Activated T-cell treated with anti-CD3 and anti-CD28 coated beads for 4 hours (primary cell): ENCODE measurements at regions not wholly inside any gene's neighbourhood (a gene's known extent, or its start where the extent isn't known, plus 50 kb on each side); places are given as distances from the start of the nearest gene placed in this dataset.
"Not testable (repeated sequence)": the region's sequence is repeated elsewhere in the genome, so short reads cannot be mapped to it uniquely, and the experiment has no call there.

Experiments
- DNase-seq: peaks from one replicate; pipeline ENCODE4 v3.0.0-alpha.2; 2020

DNA sequence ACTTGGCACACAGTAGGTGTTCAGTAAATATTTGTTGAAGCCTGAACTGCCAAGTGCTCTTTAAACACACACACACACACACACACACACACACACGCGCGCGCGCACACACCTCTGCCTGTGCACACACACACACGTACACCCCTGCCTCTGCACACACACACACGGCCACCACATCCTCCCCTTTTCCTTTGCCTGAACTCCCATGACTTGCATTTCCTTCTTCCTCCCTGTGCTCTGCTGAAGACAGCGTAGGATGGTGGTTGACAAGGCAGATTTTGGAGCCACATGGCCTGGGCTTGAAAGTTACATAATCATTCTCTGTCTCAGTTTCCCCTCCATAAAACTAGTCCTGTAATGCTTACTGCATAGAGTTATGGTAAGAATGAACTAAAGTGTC lies 712.3 kb downstream of the PTPRU start:
- DNase-seq: no peak

DNA sequence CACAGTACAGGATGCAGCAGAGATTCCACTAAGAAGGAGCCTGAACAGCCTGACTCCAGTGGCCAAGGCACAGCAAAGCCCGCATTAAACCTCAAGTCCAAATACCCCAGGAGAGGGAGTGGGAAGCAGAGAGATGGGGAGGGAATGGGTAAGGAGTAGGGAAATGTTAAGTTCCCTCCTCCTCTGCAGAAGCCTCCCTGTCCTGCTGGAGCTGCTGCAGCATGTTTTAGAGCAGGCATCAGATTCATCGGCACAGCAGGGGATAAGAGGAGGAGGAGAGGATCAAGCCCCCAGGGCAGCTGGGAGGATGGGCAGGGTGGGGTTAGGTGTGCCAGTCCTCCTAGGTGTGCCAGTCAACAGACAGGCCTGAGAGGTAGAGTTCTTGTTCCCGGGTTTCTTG lies 709.7 kb downstream of the PTPRU start:
- no peak for DNase-seq

DNA sequence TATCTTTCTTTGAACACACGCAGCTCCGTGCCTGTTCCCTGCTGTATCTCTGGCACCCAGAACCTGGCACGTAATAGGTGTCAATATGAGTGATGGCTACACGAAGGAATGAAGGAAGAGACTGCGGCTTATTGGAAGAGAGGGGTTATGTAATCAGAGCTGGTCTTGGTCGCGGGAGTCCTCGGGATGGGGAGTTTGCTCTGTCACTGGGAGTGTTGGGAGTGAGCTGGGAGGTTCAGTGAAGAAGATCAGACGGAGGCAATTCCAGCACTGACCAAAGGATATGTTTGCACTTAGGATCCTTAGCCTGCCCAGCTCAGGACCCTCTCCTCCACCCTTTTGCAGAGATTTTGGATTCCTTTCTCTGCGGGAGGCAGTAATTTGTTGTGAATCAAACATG lies 709.1 kb downstream of the PTPRU start:
- no peak for DNase-seq

DNA sequence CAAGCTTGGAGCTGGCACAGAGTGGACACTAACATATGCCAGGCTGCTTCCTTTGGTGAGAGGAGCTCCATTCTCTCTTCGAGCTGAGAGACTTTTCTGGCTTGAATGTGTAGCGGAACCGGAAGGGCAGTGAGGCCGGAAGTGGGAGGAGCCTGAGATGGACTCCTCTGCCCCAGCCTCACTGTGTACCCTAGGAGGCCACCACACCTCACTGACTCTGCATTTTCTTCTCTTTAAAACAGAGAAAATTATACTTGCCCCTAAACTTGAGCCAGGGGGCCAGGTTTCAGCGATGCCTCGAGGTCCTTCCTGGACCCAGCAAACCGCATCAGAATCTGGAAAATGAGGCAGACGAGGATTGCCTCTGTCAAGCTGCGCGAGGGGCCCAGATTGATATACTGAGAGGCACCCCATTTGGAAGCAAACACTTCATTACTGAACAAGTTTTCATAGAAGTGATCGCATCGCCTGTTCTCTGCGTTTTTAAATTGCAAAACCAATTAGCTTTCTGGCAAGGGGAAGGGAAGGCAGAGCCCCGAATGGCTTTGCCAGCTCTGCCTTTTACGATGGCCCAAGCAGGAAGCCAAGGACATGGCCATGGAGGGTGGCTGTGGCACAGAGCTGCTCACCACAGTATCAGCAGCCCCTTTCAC lies 708.1 kb downstream of the PTPRU start:
- no peak for DNase-seq

DNA sequence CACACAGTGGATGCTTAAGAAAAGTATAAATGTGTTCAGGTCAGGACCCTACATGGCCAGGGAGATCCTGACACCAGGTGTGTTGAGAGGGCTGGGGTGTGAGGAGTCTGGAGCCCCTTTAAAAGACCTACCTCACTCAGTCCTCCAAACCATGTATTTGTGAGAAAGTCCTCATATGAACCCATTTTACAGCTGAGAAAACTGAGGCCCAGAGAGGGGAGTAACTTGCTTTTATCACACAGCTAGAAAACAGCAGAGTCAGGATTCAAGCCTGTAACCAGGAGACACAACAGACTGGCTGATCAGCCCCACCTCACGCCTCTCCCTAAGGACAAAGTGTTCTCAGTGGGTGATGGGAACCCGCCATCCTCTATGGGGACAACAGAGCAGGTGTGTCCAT lies 706.7 kb downstream of the PTPRU start:
- no peak for DNase-seq

DNA sequence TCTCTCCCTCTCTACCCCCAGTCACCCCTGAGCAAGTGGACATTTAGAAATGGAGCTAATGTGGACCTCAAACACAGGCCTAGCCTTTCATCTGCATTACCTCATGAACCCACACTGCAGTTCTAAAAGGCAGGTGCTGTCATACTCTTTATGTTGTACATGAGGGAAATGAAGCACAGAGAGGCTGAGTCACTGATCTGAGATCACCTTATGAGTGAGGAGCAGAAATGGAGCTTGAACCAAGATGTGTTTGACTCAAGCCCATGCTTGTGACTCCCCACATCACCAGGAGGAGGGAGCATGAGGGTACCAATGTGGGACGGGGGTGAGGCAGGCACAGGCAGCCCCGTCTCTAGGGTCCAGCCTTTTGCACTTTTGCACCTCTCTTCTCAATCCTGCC lies 702.8 kb downstream of the PTPRU start:
- DNase-seq: no peak

DNA sequence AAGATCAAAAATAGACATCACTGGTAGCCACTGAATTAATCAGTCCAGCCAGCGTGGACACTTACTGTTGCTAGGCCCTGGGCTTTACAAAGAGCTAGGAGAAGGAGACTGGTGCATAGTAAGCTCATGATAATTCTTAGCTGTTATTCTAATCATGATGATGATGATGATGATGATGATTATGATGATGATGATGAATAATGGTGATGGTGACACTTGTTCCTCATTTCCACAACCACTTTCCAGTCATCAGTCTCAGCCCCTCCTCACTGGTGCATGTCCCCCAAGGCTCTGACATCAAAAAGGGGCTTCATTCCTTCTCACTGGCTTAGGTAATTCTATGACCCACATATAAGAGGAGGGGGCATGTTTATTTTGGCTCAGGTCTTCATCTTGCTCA lies 701.0 kb downstream of the PTPRU start:
- no peak for DNase-seq

DNA sequence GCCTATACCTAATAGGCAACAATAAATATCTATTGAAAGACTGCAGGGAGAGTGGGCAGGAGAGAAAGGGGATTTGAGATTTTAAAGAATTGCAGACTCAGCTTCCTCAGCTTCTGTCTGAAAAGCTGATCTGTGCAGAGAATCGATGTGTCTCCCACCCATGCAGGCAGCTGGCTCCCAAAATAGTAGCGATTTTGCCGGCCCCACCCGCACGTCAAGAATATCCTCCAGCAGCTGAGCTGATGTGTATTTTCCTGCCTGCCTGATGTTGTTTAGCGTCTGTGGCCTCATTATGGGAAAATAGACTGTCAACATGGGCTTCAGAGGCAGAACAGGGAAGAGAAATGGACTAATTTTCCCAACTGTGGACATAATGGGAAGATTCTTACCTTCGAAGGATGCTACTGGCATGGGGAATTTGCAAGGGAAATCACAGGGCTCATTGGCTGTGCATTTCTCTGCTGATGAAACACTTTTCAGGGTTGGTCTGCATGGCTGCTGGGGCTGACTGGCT lies 699.8 kb downstream of the PTPRU start:
- no peak for DNase-seq

DNA sequence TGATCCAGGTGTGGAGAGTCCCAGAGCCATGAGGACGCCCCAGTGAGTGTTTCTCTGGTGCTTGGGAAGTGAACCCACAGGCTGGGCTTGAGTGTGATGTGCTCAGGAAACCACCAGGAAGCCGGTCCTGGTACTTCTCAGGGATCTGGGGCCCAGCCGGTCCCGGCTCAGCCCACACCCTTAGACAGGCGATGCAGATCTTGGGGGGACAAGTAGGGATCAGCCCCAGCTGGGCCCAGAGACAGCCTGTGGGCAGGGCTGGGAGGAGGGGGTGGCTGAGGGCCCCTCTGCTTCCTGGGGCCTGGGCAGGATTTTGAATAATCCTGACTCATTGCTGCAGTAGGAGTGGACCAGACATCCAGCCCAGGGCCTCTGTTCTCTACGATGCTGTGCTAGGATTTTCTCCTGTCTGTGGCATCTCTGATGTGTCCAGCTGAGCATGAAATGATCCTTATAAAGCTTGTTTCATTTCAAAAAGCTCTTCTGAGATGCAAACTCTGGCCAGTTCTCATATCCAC lies 698.0 kb downstream of the PTPRU start:
- DNase-seq: no peak

DNA sequence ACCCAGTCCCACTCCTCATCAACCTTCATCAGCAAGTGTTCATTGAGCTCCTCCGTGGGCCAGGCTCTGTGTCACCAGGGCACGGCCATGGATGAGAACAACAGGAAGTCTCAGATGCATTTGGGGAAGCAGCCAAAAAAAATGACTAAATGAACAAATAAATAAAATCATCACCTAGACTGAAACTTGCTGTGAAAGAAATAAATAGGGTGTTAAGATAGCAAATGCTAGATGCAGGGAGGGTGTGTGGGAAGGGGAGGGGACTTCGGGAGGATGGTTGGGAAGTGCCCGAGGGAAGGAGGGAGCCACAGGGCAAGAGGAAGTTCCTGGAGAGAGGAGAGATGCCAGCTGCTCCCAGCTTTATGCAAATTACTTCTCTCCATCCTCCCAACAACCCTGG lies 696.7 kb downstream of the PTPRU start:
- DNase-seq: no peak

DNA sequence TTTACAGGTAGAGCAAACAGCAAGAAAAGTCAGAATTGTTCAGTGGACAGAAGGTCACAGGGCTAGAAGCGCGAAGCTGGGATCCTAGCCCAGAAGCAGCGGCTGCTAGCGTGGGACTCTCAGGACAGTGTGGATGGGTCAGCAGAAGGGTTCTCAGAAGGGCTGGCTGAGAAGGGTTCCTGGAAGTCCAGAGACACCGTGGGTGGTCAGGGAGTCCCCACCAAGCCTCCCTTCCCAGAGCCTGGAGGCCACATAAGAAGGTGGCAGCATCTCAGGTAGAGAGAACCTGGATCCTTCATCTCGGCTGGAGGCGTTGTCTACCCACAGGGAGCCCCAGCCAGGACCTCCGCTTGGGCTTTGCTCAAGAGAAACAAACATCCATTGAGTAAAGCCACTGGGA lies 696.3 kb downstream of the PTPRU start:
- no peak for DNase-seq

DNA sequence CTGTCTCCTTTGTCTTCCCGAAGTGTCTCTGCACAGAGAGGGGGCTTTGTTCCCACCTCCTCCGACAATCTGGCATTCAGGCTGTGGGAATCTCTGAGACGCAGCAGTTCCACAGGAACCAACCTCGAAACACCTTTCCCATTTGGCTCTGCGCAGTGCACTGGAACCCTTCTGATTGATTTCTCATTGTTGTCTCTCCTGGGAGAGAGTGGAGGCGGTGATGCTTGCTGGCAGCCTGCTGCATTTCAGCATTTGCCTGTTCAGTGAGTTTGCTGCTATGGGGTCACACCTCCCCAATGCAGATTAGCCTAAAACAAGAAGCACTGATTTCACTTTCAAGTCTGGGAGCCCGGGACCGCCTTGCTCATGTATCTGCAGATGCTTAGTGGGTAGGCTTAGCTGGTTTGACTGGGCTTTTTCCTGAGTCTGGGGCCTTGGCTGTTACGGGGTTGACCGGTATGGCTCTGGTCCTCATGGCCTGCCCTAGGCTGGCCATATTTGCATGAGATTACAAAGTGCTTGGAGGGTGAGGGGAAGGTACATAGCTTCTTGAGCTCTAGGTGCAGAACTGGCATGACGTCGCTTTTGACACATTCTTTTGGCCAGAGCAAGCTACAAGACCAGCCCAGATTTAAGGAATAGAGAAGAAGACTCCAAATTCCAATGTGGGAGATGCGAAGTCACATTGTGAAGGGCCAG lies 695.3 kb downstream of the PTPRU start:
- DNase-seq: no peak

DNA sequence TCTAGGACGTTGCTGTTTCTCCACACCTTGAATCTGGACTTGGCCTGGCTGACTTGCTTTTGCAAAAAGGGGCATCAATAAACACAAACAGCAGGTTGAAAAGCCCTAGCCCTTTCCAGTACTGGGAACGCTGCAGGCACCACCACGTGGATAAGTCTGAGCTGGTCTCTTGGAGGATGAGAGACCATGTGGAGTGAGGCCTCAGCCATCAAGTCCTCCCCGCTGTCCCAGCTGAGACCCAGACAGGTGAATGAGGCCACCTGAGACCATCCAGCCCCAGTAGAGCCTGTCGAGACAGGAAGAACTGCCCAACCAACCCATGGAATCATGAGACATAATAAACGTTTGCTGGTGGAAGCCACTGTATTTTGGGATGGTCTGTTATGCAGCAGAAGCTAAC lies 688.7 kb downstream of the PTPRU start:
- no peak for DNase-seq

DNA sequence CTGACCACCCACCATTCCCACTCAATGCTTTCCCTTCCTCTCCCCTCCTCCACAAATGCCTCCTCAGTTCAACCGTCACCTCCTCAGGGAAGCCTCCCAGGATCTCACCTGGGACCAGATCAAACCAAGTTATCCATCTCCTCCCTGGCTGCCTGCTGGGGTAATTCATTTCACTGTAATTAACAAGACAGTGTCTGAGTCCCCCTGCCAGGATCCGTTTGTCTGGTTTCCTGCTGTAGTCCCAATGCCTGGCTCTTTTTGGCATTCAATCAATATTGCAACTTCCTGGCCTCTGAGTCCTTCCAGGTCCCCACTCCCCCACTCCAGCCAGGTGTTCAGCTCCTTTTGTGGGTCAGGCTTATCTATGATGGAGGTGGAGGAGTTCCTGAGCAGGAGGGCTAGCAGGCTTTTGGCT lies 687.7 kb downstream of the PTPRU start:
- no peak for DNase-seq

DNA sequence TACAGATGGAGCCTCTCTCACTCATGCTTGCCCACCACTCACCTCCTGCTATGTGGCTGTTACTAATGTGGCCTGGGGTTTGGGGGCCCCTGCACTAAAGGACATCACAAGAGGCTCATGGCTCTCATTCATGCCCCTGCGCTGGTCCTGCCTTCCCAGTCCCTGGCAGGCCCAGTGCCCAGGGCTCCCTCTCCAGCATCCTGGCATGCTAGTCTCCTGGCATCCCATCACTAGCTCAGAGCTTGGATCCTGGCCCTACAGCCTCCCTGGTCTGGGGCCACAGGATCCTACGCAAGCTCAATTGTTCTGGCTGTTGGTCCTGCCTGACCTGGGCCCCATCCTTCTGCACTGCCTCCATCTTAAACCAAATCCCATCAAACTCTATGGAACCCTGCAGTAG lies 685.4 kb downstream of the PTPRU start:
- DNase-seq: no peak

DNA sequence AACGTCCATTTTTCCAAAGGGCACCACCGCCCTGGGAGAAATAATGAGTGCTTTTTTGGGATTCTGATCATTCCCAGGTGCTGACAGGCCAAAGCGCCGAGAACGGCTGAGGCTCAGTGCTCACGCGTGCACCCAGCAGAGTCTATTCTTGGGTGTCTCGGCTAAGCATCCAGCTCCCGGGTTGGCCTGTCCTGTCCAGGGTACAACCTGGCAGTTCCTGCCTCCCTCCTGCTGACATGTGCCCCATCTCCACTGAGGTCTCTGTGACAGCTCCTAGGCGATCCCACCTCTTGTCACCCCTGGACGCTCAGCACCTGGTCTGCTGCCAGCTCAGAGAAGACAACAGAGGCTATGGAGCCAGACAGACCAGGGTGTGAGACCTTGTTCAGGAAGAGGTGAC lies 684.5 kb downstream of the PTPRU start:
- no peak for DNase-seq

DNA sequence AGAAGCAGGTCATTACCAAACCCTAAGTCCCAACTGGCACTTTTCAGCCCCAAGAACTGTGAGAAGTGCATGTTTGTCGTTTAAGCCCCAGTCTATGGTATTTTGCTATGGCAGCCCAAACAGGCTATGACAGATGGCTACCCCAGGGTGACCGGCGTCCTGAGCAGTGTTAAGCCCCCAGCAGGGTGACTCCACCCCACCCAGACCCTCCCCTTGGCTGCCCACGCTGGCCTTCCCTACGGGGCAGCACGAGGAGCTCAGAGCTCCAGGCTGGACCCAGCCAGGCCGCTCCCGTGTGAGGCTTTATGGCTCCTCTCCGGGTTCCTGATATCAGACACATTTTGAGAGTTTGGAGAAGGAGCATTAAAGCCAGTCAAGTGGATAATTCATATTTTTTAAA lies 684.0 kb downstream of the PTPRU start:
- DNase-seq: no peak

DNA sequence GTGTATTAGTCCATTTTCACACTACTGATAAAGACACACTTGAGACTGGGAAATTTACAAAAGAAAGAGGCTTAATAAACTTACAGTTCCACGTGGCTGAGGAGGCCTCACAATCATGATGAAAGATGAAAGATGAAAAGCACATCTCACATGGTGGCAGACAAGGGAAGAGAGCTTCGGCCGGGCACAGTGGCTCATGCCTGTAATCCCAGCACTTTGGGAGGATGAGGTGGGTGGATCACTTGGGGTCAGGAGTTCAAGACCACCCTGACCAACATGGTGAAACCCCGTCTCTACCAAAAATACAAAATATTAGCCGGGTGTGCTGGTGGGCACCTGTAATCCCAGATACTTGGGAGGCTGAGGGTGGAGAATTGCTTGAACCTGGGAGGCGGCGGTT lies 682.7 kb downstream of the PTPRU start:
- DNase-seq: not testable (repeated sequence)

DNA sequence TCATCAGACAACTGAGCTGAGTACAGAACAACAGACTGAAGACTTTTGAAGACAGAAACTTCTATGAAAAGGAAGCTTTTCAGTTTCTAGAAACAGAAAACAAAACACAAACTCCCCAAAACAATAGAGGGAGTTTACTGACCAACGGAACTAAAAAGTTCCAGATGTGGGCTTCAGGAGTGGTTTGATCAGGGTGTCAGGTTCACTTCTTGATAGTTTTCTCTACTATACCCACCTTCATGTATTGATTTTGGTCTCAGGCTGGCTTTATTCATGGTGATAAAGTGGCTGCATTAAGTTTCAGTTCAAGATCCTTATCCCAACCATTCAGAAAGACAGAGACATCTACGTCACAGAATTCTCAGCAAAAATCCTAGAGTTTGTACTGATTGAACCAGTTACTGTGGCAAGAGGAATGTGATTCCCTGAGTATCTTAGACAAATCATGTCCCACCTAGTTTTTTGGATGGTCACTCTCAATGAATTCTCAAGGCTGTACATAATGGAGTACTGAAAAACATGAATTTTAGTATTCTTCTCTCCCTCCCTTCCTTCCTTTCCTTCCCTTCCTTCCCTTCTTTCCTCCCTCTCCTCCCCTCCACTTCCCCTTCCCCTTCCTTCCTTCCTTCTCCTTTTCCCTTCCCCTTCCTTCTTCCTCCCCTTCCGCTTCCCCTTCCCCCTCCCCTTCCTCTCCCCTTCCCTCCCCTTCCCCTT lies 680.5 kb downstream of the PTPRU start:
- no peak for DNase-seq

DNA sequence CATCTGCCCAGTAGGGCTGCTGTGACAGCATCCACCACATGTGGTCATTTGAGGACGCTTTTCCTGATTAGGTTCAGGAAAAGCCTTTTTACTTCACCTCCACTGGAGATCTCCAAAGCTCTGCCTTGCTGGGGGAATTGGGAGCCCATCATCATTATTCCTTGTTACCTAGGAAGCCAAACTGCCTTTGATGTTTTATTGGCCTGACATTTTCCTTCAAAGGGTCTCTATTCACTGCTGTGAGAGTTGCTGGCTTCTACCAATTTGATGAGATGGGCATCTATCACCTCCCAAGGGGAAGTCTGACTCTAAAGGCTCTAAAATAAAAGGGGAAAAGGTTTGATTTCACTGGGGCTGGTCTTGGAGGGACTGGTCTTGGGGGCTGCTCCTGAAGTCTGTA lies 678.6 kb downstream of the PTPRU start:
- no peak for DNase-seq

DNA sequence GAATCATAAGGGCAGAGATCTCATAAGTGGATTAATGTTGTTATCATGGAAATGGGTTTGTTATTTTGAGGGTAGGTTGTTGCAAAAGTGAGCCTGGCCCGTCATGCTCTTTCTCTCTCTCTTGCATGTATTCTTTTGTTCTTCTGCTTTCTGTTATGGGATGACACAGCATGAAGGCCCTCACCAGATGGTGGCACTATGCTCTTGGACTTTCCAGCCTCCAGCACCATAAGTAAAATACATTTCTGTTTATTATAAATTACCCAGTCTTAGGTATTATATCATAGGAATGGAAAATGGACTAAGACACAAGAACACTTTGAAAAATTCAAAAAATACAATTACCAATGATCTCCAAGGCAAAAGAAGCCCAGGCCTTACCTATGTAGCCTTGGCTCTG lies 676.1 kb downstream of the PTPRU start:
- DNase-seq: no peak

DNA sequence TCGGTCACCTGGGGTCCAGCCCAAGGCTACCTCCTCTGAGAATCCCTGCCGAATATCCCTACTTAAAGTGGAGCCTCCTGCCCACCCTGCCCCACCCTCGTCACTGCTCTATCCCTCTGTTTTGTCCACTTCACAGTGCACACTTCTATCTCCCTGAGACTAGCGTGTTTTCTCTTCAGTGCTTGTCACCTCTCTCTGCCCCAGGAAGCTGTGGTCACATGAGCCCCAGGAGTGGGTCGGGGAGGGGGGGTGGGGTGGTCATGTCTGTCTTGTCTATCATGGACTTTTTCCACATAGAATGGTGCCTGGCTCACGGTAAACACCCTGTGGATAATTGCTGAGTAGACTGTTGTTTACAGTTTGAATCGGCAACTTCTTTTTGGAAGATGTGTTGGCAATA lies 673.6 kb downstream of the PTPRU start:
- DNase-seq: no peak

DNA sequence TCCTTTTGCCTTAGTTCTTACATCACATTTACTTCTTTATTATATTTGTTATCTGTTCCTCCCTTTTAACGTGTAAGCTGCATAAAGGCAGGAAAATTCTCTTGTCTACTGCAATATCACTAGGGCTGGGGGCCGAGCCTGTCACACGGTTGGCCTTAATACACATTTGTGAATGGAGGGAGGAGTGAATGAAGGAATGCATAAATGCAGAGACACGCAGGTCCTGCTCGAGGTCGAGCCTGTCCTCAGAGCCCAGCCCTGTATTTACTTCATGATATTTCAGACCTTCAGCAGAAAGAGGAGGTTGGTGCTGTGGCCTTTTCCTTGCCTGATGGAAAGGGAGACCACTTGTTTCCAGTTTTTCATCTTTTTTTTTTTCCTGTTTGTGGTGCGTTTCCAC lies 671.3 kb downstream of the PTPRU start:
- DNase-seq: no peak

DNA sequence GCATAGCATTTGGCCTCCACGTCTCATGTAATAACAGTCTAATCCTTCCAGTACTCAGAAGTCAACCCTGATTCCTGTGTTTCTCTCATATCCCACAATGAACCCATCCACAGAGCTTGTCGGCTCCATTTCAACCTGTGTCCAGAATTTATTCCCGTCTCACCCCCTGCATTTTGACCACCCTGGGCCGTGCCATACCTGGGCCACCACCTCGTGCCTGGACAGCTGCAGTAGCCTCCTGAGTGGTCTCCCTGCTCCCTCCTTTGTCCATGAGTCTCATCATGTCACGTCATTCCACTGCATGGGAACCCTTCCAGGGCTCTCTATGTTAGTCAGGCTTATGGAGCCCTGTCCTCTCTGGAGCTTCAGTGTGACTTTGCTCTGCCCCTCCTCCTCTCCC lies 670.6 kb downstream of the PTPRU start:
- no peak for DNase-seq
